ENCODE measurements at regions not wholly inside any gene's neighbourhood (a gene's known extent, or its start where the extent isn't known, plus 50 kb on each side); places are given as distances from the start of the nearest gene placed in this dataset.
"Not testable (repeated sequence)": the region's sequence is repeated elsewhere in the genome, so short reads cannot be mapped to it uniquely, and the experiment has no call there.

DNA sequence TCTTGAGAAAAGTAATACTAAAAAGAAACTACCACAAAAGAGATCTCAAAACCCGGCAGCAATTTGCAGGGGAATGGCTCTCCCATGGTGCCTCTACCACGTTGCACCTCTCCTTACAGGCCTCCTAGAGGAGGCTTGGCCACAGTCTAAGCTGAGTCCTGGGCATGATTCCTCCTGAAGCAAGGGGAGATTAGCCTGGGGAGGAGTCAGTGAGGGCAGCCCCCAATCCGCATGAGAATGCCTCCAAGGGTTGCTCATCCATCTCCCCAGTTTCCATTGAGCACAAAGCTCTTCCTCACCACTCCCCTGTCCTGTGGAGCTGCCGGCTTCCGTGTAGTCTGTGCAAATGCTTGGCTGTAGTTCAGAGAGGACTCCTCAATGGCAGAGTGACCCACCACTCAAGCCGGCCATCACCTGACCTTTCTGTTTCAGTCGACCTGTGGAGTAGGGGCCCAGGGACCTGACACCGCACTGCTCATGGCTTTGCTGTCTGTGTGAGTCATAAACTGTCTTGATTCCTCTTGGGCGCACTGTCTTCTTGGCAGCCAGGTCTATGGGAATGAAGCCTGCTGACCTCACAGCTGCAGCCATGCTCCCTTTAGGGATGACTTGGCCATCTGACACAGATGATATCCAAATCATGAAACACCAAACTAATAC, 224.2 kb upstream of the SGCG start:
- TF ChIP-seq EZH2 (IDR thresholded peaks at IDR 0.05; ENCODE audit: insufficient read depth, low read length) = not testable (repeated sequence)
- TF ChIP-seq, protein P1, sequence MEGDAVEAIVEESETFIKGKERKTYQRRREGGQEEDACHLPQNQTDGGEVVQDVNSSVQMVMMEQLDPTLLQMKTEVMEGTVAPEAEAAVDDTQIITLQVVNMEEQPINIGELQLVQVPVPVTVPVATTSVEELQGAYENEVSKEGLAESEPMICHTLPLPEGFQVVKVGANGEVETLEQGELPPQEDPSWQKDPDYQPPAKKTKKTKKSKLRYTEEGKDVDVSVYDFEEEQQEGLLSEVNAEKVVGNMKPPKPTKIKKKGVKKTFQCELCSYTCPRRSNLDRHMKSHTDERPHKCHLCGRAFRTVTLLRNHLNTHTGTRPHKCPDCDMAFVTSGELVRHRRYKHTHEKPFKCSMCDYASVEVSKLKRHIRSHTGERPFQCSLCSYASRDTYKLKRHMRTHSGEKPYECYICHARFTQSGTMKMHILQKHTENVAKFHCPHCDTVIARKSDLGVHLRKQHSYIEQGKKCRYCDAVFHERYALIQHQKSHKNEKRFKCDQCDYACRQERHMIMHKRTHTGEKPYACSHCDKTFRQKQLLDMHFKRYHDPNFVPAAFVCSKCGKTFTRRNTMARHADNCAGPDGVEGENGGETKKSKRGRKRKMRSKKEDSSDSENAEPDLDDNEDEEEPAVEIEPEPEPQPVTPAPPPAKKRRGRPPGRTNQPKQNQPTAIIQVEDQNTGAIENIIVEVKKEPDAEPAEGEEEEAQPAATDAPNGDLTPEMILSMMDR (IDR thresholded peaks at IDR 0.05; ENCODE audit: insufficient read depth, low read depth, low read length) = not testable (repeated sequence)
